Gastroesophageal sphincter (tissue), 3 donors: ENCODE measurements at regions not wholly inside any gene's neighbourhood (a gene's known extent, or its start where the extent isn't known, plus 50 kb on each side); places are given as distances from the start of the nearest gene placed in this dataset.

Source experiments
- CTCF ChIP-seq, 4 experiments: fragments of 200-600 bp in 2 of 4; fragments of 450-650 bp in 2 of 4; sonication (generic) in 1 of 4; IDR thresholded peaks; one replicate each; pipeline ENCODE4 v1.5.1; 2017 to 2019; ENCODE audit warnings: antibody characterized with exemption in 4 of 4, mild to moderate bottlenecking in 2 of 4, moderate library complexity in 2 of 4
- EP300 ChIP-seq: sonication (generic); formaldehyde crosslinking; IDR thresholded peaks from one replicate; pipeline ENCODE4 v1.6.1; 2017; ENCODE audit warnings: antibody characterized with exemption, mild to moderate bottlenecking
- POLR2A ChIP-seq, 2 donors: fragments of 450-650 bp; IDR thresholded peaks; one replicate each; pipeline ENCODE4 v1.6.1; 2017; ENCODE audit warnings: antibody characterized with exemption in 2 of 2, mild to moderate bottlenecking in 2 of 2, moderate library complexity in 1 of 2
- POLR2AphosphoS5 ChIP-seq: sonication (generic); formaldehyde crosslinking; IDR thresholded peaks from one replicate; pipeline ENCODE4 v1.6.1; 2017; ENCODE audit warnings: antibody characterized with exemption

- no peak for TF ChIP-seq CTCF (IDR thresholded peaks at IDR 0.05)
- TF ChIP-seq POLR2AphosphoS5: no peak
- no peak for TF ChIP-seq POLR2A (IDR thresholded peaks at IDR 0.05)
- TF ChIP-seq EP300: no peak
These were observed 75.5 kb downstream of the OLFM4 start for GRCh38 chr13:53104136-53104535.
